T47D (cell line): ENCODE measurements at regions not wholly inside any gene's neighbourhood (a gene's known extent, or its start where the extent isn't known, plus 50 kb on each side); places are given as distances from the start of the nearest gene placed in this dataset.

Experiments used
- DNase-seq, 2 experiments: peaks; one replicate each; pipeline versions ENCODE4 v3.0.0 to v3.0.0-alpha.2; 2011 to 2012; ENCODE audit warnings: low read depth in 1 of 2, low spot score in 1 of 2
- JUND ChIP-seq: IDR thresholded peaks from 2 replicates; pipeline ENCODE4 v1.6.1; 2012; ENCODE audit warnings: low read depth
- in situ Hi-C: cut with HindIII; loops from 2 replicates; pipeline ENCODE4 v1.10.0; 2016; ENCODE audit warnings: low sequenced_read_pairs, low pct_unique_long_range_greater_than_20kb

DNA sequence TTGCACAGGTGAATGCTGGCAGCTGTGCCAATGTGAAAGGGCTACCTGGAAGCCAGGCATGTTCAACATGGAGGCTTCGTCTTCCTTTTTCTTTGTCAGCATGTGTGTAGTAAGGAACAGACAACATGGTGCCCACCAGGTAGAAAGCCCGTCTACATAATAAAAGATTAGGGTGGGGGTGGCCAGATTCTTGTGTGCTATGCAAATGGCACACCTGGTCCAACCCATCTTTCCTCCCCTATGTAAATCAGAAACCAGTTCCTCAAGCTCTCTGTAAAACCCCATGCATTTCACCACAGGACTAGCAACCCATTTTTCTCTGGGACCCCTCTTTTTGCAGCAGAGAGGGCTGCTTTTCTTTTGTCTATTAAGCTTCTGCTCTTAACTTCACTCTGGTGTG is 72.3 kb upstream of the ZP4 start:
- TF ChIP-seq JUND: no peak
- in situ Hi-C loops: no loop called here
- DNase-seq: peak in 1 of 2 experiments; percentile 38

DNA sequence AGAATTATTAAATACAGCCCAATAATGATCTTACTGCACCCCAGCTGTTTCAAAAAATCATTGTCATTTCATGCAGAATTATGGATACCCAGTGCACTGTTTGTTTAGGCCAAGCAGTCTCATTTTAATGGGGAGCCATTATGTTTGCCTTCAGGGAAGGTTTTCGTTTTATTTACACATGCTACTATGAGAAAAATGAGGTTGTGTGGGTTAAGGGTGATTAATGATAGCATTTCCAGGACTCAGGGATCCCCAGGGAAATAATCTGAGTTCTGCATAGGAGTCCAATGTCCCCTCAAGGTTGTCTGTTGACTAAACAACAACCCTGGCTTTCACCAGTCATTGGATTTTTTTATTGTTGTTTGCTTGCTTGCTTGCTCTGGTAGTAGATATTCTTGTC is 71.0 kb upstream of the ZP4 start:
- DNase-seq: no peak
- in situ Hi-C loops: no loop called here
- no peak for TF ChIP-seq JUND

DNA sequence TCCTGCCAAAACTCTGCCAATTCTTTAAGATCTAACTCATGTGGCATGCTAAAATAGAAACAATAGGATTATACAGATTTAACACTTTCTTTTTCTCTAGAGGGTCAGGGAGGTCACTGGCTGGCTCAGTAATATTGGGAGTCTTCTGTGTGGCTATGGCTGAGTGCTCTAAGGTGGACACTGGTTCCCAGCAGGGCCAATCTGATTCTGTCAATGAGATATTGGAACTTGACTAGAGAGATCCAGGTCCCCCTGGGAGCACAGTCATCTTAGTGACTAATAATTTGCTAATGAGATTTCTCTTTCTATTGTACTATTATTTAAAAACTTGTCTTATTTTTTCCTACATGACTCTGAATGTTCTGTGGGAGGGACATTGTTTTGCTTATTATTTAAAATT is 69.1 kb upstream of the ZP4 start:
- TF ChIP-seq JUND: no peak
- in situ Hi-C loops: no loop called here

DNA sequence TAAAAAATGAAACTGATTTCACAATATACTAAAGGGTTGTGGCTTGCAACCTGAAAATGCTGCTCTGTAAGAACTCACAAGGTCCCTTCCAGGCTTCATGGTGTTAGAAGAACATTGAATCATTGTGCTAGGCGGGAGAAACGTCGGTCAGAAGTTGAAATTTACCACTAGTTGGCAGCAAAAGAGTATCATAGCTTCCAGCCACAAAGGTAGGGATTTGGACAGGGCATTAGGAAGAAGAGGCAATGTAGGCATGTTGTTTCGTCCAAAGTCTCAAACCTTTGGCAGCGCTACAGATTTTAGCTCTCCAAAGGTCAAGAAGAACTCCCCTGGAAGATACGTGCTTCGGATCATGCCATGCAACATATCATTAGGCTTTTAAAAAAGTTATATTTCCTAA is 62.5 kb upstream of the ZP4 start:
- DNase-seq: peak in 1 of 2 experiments; percentile 70
- in situ Hi-C loops: no loop called here
- no peak for TF ChIP-seq JUND

More for the DNA sequence above, 69.1 kb upstream of the ZP4 start:
- no peak for DNase-seq
